PC-9 (cell line): ENCODE measurements at regions not wholly inside any gene's neighbourhood (a gene's known extent, or its start where the extent isn't known, plus 50 kb on each side); places are given as distances from the start of the nearest gene placed in this dataset.

Experiments used
- EZH2 ChIP-seq: fragments of 200-600 bp; sonication (generic); IDR thresholded peaks from 2 replicates; pipeline ENCODE4 v1.8.0; 2017; ENCODE audit warnings: antibody characterized with exemption, low read depth
- TF ChIP-seq, protein P1 (sequence below): fragments of 200-600 bp; sonication (generic); conservative IDR thresholded peaks from 2 replicates; pipeline ENCODE4 v1.6.1; 2017; ENCODE audit warnings: mixed run types, antibody characterized with exemption, mild to moderate bottlenecking, moderate library complexity

DNA sequence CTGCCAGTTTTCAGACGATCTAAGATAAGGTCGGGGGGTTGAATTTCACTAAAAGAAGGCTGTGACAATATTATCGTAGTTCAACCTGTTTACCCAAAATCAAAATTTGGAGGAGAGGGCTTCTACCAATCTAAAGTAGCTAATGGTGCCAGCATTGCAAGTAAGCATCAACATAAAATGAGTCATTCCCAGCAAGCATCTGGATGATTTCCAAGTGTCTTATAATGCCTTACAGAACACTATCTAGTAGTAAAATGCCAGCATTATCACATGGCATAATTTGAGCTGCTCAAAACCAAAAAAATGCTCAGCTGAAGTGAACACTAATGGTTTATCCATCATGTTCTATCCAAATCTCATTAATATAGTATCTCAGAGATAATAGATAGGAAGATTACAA lies 1193.9 kb downstream of the DNAJB9 start:
- TF ChIP-seq, protein P1, sequence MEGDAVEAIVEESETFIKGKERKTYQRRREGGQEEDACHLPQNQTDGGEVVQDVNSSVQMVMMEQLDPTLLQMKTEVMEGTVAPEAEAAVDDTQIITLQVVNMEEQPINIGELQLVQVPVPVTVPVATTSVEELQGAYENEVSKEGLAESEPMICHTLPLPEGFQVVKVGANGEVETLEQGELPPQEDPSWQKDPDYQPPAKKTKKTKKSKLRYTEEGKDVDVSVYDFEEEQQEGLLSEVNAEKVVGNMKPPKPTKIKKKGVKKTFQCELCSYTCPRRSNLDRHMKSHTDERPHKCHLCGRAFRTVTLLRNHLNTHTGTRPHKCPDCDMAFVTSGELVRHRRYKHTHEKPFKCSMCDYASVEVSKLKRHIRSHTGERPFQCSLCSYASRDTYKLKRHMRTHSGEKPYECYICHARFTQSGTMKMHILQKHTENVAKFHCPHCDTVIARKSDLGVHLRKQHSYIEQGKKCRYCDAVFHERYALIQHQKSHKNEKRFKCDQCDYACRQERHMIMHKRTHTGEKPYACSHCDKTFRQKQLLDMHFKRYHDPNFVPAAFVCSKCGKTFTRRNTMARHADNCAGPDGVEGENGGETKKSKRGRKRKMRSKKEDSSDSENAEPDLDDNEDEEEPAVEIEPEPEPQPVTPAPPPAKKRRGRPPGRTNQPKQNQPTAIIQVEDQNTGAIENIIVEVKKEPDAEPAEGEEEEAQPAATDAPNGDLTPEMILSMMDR: no peak
- no peak for TF ChIP-seq EZH2
